Activated naive CD4-positive, alpha-beta T cell treated with anti-CD3 and anti-CD28 coated beads, Interleukin-2, amount 50 U/mL, for 24 hours (primary cell): ENCODE measurements at regions not wholly inside any gene's neighbourhood (a gene's known extent, or its start where the extent isn't known, plus 50 kb on each side); places are given as distances from the start of the nearest gene placed in this dataset.
"Not testable (repeated sequence)": the region's sequence is repeated elsewhere in the genome, so short reads cannot be mapped to it uniquely, and the experiment has no call there.

Experiments used
- H3K27ac Mint-ChIP-seq: one replicate; pipeline ENCODE4 v1.8.0; 2021; ENCODE audit warnings: mild to moderate bottlenecking, mixed read lengths
- H3K27me3 Mint-ChIP-seq: one replicate; pipeline ENCODE4 v1.8.0; 2021; ENCODE audit warnings: mixed read lengths
- H3K36me3 Mint-ChIP-seq: one replicate; pipeline ENCODE4 v1.8.0; 2021; ENCODE audit warnings: mixed read lengths
- H3K4me1 Mint-ChIP-seq: one replicate; pipeline ENCODE4 v1.8.0; 2021; ENCODE audit warnings: mixed read lengths
- H3K4me3 Mint-ChIP-seq: one replicate; pipeline ENCODE4 v1.8.0; 2021; ENCODE audit warnings: mild to moderate bottlenecking, mixed read lengths
- H3K9me3 Mint-ChIP-seq: one replicate; pipeline ENCODE4 v1.8.0; 2021; ENCODE audit warnings: mixed read lengths

DNA sequence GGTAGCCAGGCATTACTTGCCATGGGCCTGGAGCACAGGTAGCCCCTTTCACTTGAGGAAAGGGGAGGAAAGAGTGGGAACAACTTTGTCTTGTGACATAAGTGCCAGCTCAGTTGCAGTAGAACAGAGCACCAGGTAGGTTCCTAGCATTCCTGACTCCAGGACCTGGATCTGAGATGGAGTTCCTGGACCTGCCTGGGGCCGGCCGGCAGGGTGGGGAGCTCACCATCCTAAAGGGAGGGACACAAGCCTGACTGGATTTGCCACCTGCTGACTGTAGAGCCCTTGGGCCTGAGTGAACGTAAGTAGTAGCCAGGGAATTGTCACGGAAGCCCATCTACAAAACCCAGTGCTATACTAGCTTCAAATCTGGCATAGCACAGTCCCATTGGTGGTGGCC, 653.3 kb upstream of the CDH6 start:
- Mint-ChIP-seq H3K9me3 (peaks cover 16% of the 10 kb centered on the region), H3K27me3 (no peaks in the 10 kb centered on the region), H3K36me3 (no peaks in the 10 kb centered on the region), H3K4me1 (no peaks in the 10 kb centered on the region), H3K4me3 (no peak overlapping the region), H3K27ac (no peak overlapping the region)

DNA sequence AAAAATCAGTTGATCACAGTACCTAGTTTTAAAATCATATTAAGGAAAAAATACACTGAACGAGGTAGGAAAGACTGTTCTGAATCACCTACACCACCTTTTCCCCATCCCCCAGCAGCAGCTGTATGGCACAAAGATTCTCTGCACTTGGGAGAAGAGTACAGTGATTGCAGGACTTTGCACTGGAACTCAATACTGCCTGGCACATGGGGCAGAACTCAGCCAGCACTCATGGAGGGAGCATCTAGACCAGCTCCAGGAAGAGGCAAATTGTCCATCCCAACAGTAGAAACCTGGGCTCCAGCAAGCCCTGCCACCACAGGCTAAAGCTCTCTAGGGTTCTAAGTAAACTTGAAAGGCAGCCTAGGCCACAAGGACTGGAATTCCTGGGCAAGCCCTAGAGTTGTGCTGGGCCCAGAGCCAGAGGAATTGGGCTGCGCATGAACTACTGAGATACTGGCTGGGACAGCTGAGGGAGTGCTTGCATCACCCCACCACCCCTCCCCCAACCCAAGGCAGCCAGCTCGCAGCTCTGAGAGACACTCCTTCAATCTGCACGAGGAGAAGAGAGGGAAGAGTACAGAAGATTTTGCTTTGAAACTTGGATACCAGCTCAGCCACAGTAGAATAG, 654.4 kb upstream of the CDH6 start:
- Mint-ChIP-seq H3K27me3 (no peaks in the 10 kb centered on the region), H3K9me3 (peaks cover 18% of the 10 kb centered on the region), H3K4me1 (no peaks in the 10 kb centered on the region), H3K27ac (no peak overlapping the region), H3K36me3 (no peaks in the 10 kb centered on the region), H3K4me3 (no peak overlapping the region)

GRCh38 chr5:30525353-30525752, 668.1 kb upstream of the CDH6 start:
- H3K9me3 Mint-ChIP-seq = peaks cover 12% of the 10 kb centered on the region
- H3K27me3 Mint-ChIP-seq = no peaks in the 10 kb centered on the region
- no peaks in the 10 kb centered on the region for H3K36me3 Mint-ChIP-seq
- H3K4me1 Mint-ChIP-seq = no peaks in the 10 kb centered on the region
- H3K27ac Mint-ChIP-seq = no peak overlapping the region
- H3K4me3 Mint-ChIP-seq = no peak overlapping the region

- H3K27ac Mint-ChIP-seq = no peak overlapping the region
- peaks cover 12% of the 10 kb centered on the region for H3K9me3 Mint-ChIP-seq
- no peaks in the 10 kb centered on the region for H3K4me1 Mint-ChIP-seq
- no peak overlapping the region for H3K4me3 Mint-ChIP-seq
- H3K27me3 Mint-ChIP-seq = no peaks in the 10 kb centered on the region
- H3K36me3 Mint-ChIP-seq = no peaks in the 10 kb centered on the region
Observed at GRCh38 chr5:30524428-30524827, 669.1 kb upstream of the CDH6 start.

DNA sequence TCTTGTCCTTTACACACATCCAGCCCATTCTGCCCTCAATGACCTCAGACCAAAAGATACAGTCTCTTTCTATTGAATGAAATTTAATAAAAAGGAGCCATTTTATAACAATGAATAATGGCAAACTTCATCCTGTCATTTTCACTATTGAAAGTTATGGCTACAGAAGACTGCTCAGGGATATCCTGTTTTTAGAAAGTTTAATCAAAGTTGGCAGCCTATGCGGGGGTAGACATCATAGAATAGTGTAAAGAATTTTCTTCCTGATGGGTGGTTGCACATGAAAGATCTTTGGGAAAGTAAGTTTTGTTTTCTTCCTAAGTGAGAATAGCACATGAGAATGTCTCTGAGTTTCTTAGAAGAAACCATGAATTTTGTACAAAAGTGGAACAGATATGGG, 670.4 kb upstream of the CDH6 start:
- H3K4me1 Mint-ChIP-seq = no peaks in the 10 kb centered on the region
- H3K36me3 Mint-ChIP-seq = no peaks in the 10 kb centered on the region
- H3K27me3 Mint-ChIP-seq = no peaks in the 10 kb centered on the region
- H3K4me3 Mint-ChIP-seq = no peak overlapping the region
- H3K9me3 Mint-ChIP-seq = peaks cover 9% of the 10 kb centered on the region
- no peak overlapping the region for H3K27ac Mint-ChIP-seq

GRCh38 chr5:30505014-30505886, 688.2 kb upstream of the CDH6 start:
- no peak overlapping the region for H3K27ac Mint-ChIP-seq
- no peaks in the 10 kb centered on the region for H3K36me3 Mint-ChIP-seq
- H3K9me3 Mint-ChIP-seq = peaks cover 7% of the 10 kb centered on the region
- no peaks in the 10 kb centered on the region for H3K4me1 Mint-ChIP-seq
- no peak overlapping the region for H3K4me3 Mint-ChIP-seq
- no peaks in the 10 kb centered on the region for H3K27me3 Mint-ChIP-seq

GRCh38 chr5:30502277-30502676, 691.2 kb upstream of the CDH6 start:
- Mint-ChIP-seq H3K27ac (no peak overlapping the region), H3K4me1 (no peaks in the 10 kb centered on the region), H3K4me3 (no peak overlapping the region), H3K27me3 (no peaks in the 10 kb centered on the region), H3K9me3 (no peaks in the 10 kb centered on the region), H3K36me3 (no peaks in the 10 kb centered on the region)

GRCh38 chr5:30501065-30501464, 692.4 kb upstream of the CDH6 start:
- Mint-ChIP-seq H3K4me1 (no peaks in the 10 kb centered on the region), H3K9me3 (no peaks in the 10 kb centered on the region), H3K27ac (no peak overlapping the region), H3K36me3 (no peaks in the 10 kb centered on the region), H3K27me3 (no peaks in the 10 kb centered on the region), H3K4me3 (no peak overlapping the region)

DNA sequence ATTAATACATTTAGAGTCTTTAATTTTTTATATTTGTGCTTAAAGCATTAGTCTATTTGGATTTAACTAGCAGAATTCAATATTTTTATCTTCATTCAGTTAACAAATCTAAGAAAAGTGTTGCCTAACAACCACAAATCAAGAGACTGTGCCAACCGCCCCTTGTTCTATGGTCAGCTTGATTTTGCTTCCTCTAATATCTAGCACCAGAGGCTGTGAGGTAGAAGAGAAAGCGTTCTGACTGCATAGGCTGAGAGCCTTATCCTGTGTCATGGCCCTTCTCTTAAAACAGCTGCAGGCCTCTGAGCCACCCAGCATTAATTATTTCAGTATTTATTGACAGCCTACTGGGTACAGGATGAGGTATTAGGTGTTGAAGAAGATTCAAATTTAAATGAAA, 693.0 kb upstream of the CDH6 start:
- no peaks in the 10 kb centered on the region for H3K4me1 Mint-ChIP-seq
- H3K27ac Mint-ChIP-seq = no peak overlapping the region
- no peaks in the 10 kb centered on the region for H3K36me3 Mint-ChIP-seq
- H3K27me3 Mint-ChIP-seq = no peaks in the 10 kb centered on the region
- H3K9me3 Mint-ChIP-seq = no peaks in the 10 kb centered on the region
- no peak overlapping the region for H3K4me3 Mint-ChIP-seq

DNA sequence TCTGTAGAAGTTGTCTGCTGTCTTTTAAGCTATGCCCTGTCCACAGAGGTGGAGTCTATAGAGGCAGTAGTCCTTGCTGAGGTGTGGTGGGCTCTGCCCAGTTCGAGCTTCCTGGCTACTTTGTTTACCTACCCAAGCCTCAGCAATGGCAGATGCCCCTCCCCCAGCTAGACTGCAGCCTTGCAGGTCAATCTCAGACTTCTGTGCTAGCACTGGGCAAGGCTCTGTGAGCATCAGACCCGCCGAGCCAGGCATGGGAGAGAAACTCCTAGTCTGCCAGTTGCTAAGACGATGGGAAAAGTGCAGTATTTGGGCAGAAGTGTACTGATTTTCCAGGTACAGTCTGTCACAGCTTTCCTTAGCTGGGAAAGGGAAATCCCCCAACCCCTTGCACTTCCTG, 694.1 kb upstream of the CDH6 start:
- no peak overlapping the region for H3K27ac Mint-ChIP-seq
- no peaks in the 10 kb centered on the region for H3K27me3 Mint-ChIP-seq
- H3K9me3 Mint-ChIP-seq = no peaks in the 10 kb centered on the region
- no peak overlapping the region for H3K4me3 Mint-ChIP-seq
- H3K4me1 Mint-ChIP-seq = no peaks in the 10 kb centered on the region
- H3K36me3 Mint-ChIP-seq = no peaks in the 10 kb centered on the region

DNA sequence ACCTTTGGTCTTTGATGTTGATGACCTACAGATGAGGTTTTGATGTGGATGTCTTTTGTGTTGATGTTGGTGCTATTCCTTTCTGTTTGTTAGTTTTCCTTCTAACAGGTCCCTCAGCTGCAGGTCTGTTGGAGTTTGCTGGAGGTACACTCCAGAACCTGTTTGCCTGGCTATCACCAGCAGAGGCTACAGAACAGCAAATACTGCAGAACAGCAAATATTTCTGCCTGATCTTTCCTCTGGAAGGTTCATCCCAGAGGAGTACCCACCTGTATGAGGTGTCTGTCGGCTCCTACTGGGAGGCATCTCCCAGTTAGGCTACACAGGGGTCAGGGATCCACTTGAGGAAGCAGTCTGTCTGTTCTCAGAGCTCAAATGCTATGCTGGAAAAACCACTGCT, 694.5 kb upstream of the CDH6 start:
- H3K4me3 Mint-ChIP-seq = no peak overlapping the region
- H3K27me3 Mint-ChIP-seq = no peaks in the 10 kb centered on the region

DNA sequence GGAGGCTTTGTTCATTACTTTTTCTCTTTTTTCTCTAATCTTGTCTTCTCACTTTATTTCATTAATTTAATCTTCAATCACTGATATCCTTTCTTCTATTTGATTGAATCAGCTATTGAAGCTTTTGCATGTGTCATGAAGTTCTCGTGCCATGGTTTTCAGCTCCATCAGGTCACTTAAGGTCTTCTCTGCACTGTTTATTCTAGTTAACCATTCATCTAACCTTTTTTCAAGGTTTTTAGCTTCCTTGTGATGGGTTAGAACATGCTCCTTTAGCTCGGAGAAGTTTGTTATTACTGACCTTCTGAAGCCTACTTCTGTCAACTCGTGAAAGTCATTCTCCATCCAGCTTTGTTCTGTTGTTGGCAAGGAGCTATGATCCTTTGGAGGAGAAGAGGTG, 695.0 kb upstream of the CDH6 start:
- not testable (repeated sequence) for H3K9me3 Mint-ChIP-seq, H3K4me1 Mint-ChIP-seq, H3K36me3 Mint-ChIP-seq, H3K27me3 Mint-ChIP-seq, H3K4me3 Mint-ChIP-seq, H3K27ac Mint-ChIP-seq

More for the DNA sequence above, 694.5 kb upstream of the CDH6 start:
- Mint-ChIP-seq H3K9me3 (no peaks in the 10 kb centered on the region), H3K27ac (no peak overlapping the region), H3K36me3 (no peaks in the 10 kb centered on the region), H3K4me1 (no peaks in the 10 kb centered on the region)

GRCh38 chr5:30494113-30494512, 699.4 kb upstream of the CDH6 start:
- H3K4me1 Mint-ChIP-seq, H3K27me3 Mint-ChIP-seq, H3K27ac Mint-ChIP-seq, H3K36me3 Mint-ChIP-seq, H3K4me3 Mint-ChIP-seq, H3K9me3 Mint-ChIP-seq: not testable (repeated sequence)

DNA sequence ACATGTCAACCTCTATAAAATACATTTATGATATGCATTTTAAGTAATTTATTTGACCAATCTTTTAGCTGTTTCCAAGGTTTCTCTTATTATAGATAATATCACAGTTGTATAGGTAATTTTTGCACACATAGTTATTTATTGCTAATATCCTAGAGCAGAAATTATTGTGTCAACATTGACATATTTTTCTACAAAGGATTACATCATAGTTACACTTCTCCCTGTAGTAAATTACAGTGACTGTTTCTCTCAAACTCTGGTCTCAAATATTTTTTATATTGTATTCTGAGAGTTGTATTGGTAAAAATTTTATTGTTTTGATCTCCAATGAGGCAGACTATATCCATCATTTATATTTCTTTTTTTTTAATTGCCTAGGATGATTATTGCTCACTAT, 714.4 kb upstream of the CDH6 start:
- Mint-ChIP-seq H3K27me3 (no peaks in the 10 kb centered on the region), H3K9me3 (peaks cover 17% of the 10 kb centered on the region), H3K27ac (no peak overlapping the region), H3K4me1 (no peaks in the 10 kb centered on the region), H3K36me3 (no peaks in the 10 kb centered on the region), H3K4me3 (no peak overlapping the region)

- Mint-ChIP-seq H3K27me3 (no peaks in the 10 kb centered on the region), H3K9me3 (peaks cover 17% of the 10 kb centered on the region), H3K4me1 (no peaks in the 10 kb centered on the region), H3K4me3 (no peak overlapping the region), H3K36me3 (no peaks in the 10 kb centered on the region), H3K27ac (no peak overlapping the region)
Observed at GRCh38 chr5:30475429-30475828, 718.1 kb upstream of the CDH6 start.

DNA sequence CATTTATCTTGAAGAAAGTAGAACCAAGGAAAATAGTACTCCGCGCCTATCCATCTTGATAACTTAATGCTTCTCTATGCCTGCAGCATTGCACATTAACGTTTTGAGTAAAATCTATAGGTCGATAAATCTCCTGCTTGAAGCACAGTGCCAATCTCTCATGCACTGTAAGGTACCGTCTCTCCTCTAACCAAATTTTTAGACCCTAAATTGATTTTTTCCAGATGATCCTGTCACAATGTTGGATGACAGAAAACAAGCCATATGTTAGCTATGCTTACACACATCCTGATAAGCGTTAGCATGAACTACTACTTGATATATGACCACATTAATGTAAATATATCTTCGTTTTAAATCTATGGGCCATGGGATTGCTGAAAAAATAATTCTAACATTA, 723.8 kb upstream of the CDH6 start:
- Mint-ChIP-seq H3K27me3 (no peaks in the 10 kb centered on the region), H3K4me3 (no peak overlapping the region), H3K9me3 (peaks cover 5% of the 10 kb centered on the region), H3K4me1 (no peaks in the 10 kb centered on the region), H3K36me3 (no peaks in the 10 kb centered on the region), H3K27ac (no peak overlapping the region)

DNA sequence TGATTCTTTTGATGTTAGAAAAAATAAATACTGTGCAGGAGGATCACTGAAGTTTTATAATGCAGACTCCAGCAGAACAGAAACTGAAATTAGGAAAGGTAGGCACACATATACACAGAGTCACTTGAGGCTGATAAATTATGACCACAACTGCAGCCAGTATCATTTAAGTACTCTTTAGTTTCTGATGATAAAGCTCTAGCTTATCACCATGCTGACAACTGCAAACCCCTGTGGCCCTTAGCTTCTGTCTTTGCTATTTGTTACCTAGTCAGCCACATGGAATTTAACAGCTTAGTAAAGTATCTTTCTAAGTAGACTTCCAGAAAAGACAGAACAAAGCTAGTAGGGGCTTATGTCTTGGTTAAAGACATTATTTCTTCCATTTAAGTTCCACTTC, 734.8 kb upstream of the CDH6 start:
- no peaks in the 10 kb centered on the region for H3K27me3 Mint-ChIP-seq
- no peaks in the 10 kb centered on the region for H3K4me1 Mint-ChIP-seq
- peaks cover 4% of the 10 kb centered on the region for H3K9me3 Mint-ChIP-seq
- H3K36me3 Mint-ChIP-seq = no peaks in the 10 kb centered on the region
- no peak overlapping the region for H3K27ac Mint-ChIP-seq
- no peak overlapping the region for H3K4me3 Mint-ChIP-seq
